ENCODE measurements at regions not wholly inside any gene's neighbourhood (a gene's known extent, or its start where the extent isn't known, plus 50 kb on each side); places are given as distances from the start of the nearest gene placed in this dataset.

GRCh38 chr16:8519179-8519578 lies 71.1 kb downstream of the TMEM114 start:
- Histone ChIP-seq H3K27me3 (peaks cover 0 to 34% (median 0%) of the 10 kb centered on the region in 4 donors), H3K4me1 (no peaks in the 10 kb centered on the region), H3K27ac (replicated peaks in 1 of 4) (no peak overlapping the region), H3K4me3 (no peak overlapping the region), H3K36me3 (no peaks in the 10 kb centered on the region), H3K9me3 (no peaks in the 10 kb centered on the region)
- 79% methylated on average over 4 of the region's 4 CpGs for WGBS
- intact Hi-C loops (cut with DNase I), result no loop called here
- DNase-seq (ENCODE audit: extremely low spot score), result no peak
- TF ChIP-seq EP300 (IDR thresholded peaks at IDR 0.05) (no peak), POLR2A (IDR thresholded peaks at IDR 0.05; ENCODE audit: low read depth) (no peak), POLR2AphosphoS5 (IDR thresholded peaks at IDR 0.05) (no peak)
- TF ChIP-seq, protein P1, sequence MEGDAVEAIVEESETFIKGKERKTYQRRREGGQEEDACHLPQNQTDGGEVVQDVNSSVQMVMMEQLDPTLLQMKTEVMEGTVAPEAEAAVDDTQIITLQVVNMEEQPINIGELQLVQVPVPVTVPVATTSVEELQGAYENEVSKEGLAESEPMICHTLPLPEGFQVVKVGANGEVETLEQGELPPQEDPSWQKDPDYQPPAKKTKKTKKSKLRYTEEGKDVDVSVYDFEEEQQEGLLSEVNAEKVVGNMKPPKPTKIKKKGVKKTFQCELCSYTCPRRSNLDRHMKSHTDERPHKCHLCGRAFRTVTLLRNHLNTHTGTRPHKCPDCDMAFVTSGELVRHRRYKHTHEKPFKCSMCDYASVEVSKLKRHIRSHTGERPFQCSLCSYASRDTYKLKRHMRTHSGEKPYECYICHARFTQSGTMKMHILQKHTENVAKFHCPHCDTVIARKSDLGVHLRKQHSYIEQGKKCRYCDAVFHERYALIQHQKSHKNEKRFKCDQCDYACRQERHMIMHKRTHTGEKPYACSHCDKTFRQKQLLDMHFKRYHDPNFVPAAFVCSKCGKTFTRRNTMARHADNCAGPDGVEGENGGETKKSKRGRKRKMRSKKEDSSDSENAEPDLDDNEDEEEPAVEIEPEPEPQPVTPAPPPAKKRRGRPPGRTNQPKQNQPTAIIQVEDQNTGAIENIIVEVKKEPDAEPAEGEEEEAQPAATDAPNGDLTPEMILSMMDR (IDR thresholded peaks at IDR 0.05), result no peak

DNA sequence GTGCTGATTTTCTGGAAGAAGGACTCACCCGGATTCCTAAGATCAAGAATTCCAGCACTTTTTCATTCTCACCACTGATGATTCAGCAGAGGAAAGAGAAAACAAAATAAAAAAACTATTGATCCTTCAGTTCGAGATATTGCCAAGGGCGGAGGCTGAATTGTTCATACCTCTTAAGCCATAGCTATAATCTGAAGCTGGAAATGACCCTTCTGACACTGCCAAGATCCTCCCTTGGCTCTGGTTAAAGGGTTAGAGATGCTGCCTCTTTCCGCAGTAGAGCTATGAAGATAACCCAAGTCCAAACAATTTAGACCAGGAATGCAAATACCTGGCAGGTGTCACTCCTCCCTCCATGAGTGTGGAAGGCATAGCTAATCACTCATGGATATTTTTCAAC lies 73.0 kb downstream of the TMEM114 start:
- WGBS, result 91% methylated on average over 4 of the region's 4 CpGs
- TF ChIP-seq POLR2AphosphoS5 (IDR thresholded peaks at IDR 0.05), result no peak
- TF ChIP-seq POLR2A (IDR thresholded peaks at IDR 0.05; ENCODE audit: low read depth), result no peak
- no peak for TF ChIP-seq EP300 (IDR thresholded peaks at IDR 0.05)
- TF ChIP-seq, protein P1 (IDR thresholded peaks at IDR 0.05), result no peak

GRCh38 chr16:8516471-8516870 lies 73.8 kb downstream of the TMEM114 start:
- TF ChIP-seq POLR2A (IDR thresholded peaks at IDR 0.05; ENCODE audit: low read depth), result no peak
- TF ChIP-seq EP300 (IDR thresholded peaks at IDR 0.05), result no peak
- TF ChIP-seq, protein P1 (IDR thresholded peaks at IDR 0.05), result no peak
- no peak for TF ChIP-seq POLR2AphosphoS5 (IDR thresholded peaks at IDR 0.05)
- no peaks in the 10 kb centered on the region for H3K36me3 ChIP-seq
- DNase-seq (ENCODE audit: extremely low spot score), result no peak
- H3K27ac ChIP-seq (replicated peaks in 1 of 4), result no peak overlapping the region
- intact Hi-C loops (cut with DNase I), result no loop called here
- 92% methylated on average over 3 of the region's 3 CpGs for WGBS
- H3K27me3 ChIP-seq, result peaks cover 0 to 45% (median 0%) of the 10 kb centered on the region in 4 donors
- H3K9me3 ChIP-seq, result no peaks in the 10 kb centered on the region
- H3K4me1 ChIP-seq, result no peaks in the 10 kb centered on the region
- H3K4me3 ChIP-seq, result no peak overlapping the region

More for the DNA sequence above, 73.0 kb downstream of the TMEM114 start:
- intact Hi-C loops (cut with DNase I), result no loop called here
- DNase-seq (ENCODE audit: extremely low spot score), result no peak
- H3K4me1 ChIP-seq, result no peaks in the 10 kb centered on the region
- H3K36me3 ChIP-seq, result no peaks in the 10 kb centered on the region
- H3K27ac ChIP-seq (replicated peaks in 1 of 4), result no peak overlapping the region
- H3K27me3 ChIP-seq, result peaks cover 0 to 37% (median 0%) of the 10 kb centered on the region in 4 donors
- no peak overlapping the region for H3K4me3 ChIP-seq
- H3K9me3 ChIP-seq, result no peaks in the 10 kb centered on the region

DNA sequence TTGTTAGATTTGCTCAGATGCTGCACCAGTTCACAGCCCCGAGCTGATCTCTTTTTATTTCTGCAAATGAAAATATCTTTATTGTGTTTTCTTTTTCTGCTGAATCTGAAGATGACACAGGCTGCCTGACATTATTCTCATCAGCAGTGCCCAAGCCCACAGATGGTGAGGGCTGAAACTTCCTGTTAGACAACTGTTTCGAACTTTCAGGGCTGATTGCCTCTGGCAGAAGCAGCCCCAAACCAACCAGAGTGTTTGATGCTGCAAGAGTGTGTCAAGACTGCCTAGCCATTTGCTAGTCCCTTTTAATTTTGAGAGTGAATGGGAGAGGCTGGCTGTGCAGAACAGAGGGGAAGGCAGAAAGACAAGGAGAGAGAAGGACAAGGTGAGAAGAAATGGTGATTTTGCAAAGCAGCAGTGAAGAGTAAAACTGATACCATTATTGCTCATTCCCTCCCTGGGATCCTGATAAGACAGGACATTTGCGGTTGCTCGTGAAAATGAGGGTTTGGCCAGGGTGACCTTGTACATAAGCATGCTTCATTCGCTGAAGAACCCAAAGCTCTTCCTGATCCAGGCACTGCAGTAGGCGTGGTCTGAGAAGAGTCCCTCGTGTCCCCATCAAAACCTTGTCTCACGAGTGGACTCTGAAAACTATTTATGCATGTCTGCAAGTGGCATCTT lies 77.2 kb downstream of the TMEM114 start:
- H3K27ac ChIP-seq (replicated peaks in 1 of 4), result no peak overlapping the region
- peaks cover 0 to 43% (median 0%) of the 10 kb centered on the region in 4 donors for H3K27me3 ChIP-seq
- no peaks in the 10 kb centered on the region for H3K4me1 ChIP-seq
- TF ChIP-seq POLR2AphosphoS5 (IDR thresholded peaks at IDR 0.05) (no peak), EP300 (IDR thresholded peaks at IDR 0.05) (no peak), POLR2A (IDR thresholded peaks at IDR 0.05; ENCODE audit: low read depth) (no peak)
- TF ChIP-seq, protein P1 (IDR thresholded peaks at IDR 0.05), result no peak
- intact Hi-C loops (cut with DNase I), result no loop called here
- H3K36me3 ChIP-seq, result no peaks in the 10 kb centered on the region
- no peaks in the 10 kb centered on the region for H3K9me3 ChIP-seq
- WGBS, result 69% methylated on average over 8 of the region's 8 CpGs
- no peak for DNase-seq (ENCODE audit: extremely low spot score)
- no peak overlapping the region for H3K4me3 ChIP-seq

DNA sequence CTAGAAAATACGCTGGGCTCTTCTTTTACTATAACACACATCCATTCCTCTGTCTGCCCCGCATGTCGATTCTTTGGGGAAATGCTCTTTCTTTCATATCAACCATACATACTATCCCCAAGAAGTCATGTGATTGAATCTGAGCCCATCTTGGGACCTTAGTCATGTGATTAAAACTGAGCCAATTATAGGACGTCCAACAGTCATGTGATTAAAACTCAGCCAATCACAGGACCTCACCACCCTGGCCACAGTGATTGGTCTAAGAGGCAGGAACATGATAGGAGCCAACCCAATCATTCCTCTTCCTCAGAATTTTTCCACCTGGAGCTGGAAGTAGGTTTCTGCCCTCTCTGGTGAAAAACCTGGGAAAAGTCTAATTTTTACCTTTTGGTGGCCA lies 78.8 kb downstream of the TMEM114 start:
- intact Hi-C loops (cut with DNase I), result no loop called here
- Histone ChIP-seq H3K4me3 (no peak overlapping the region), H3K27me3 (peaks cover 0 to 36% (median 0%) of the 10 kb centered on the region in 4 donors), H3K9me3 (no peaks in the 10 kb centered on the region), H3K36me3 (no peaks in the 10 kb centered on the region), H3K4me1 (no peaks in the 10 kb centered on the region), H3K27ac (replicated peaks in 1 of 4) (no peak overlapping the region)
- 94% methylated on average over 3 of the region's 4 CpGs for WGBS
- TF ChIP-seq EP300 (IDR thresholded peaks at IDR 0.05) (no peak), POLR2A (IDR thresholded peaks at IDR 0.05; ENCODE audit: low read depth) (no peak), POLR2AphosphoS5 (IDR thresholded peaks at IDR 0.05) (no peak)
- TF ChIP-seq, protein P1 (IDR thresholded peaks at IDR 0.05), result no peak
- DNase-seq (ENCODE audit: extremely low spot score), result no peak

Data from esophagus muscularis mucosa (tissue), 4 donors.